Motor neuron (in vitro differentiated cells): ENCODE measurements at regions not wholly inside any gene's neighbourhood (a gene's known extent, or its start where the extent isn't known, plus 50 kb on each side); places are given as distances from the start of the nearest gene placed in this dataset.
A peak's percentile ranks its signal among the peaks of the same experiment; 100 is the strongest.
"Not testable (repeated sequence)": the region's sequence is repeated elsewhere in the genome, so short reads cannot be mapped to it uniquely, and the experiment has no call there.

Source experiments
- ATAC-seq, 8 experiments: fragments of 200-7000 bp; cut with Tn5 transposase; replicated peaks in 6 of 8; 2 replicates each; pipeline ENCODE4 v1.8.0; 2021; ENCODE audit warnings: mild to moderate bottlenecking in 8 of 8, moderate library complexity in 8 of 8
- H3K27ac ChIP-seq, 2 donors: fragments of 250-450 bp; sonication (Bioruptor Pico); 2 replicates each; pipeline ENCODE4 v1.9.0; 2021; ENCODE audit warnings: antibody characterized with exemption in 2 of 2, mild to moderate bottlenecking in 2 of 2, moderate library complexity in 1 of 2
- H3K4me1 ChIP-seq, 2 donors: fragments of 250-450 bp; sonication (Bioruptor Pico); replicated peaks in 1 of 2; 2 replicates each; pipeline ENCODE4 v1.6.1; 2021; ENCODE audit warnings: antibody characterized with exemption in 2 of 2, mild to moderate bottlenecking in 2 of 2, moderate library complexity in 1 of 2
- H3K4me3 ChIP-seq, 5 donors: fragments of 250-450 bp; sonication (Bioruptor Pico); 2 replicates each; pipeline ENCODE4 v1.9.0; 2021; ENCODE audit warnings: antibody characterized with exemption in 5 of 5, mild to moderate bottlenecking in 5 of 5, moderate library complexity in 4 of 5
- WGBS, 10 experiments: fragments of 450-650 bp; shearing (Covaris generic); methylation state at CpG; one replicate each; pipeline ENCODE4 v1.0.0; 2022; 5-methylcytosine and 5-hydroxymethylcytosine counted together
- in situ Hi-C, 9 experiments: fragments of 400-800 bp; cut with MboI; loops; one replicate each; pipeline ENCODE4 v1.15.0; 2021; ENCODE audit warnings: low sequenced_read_pairs in 9 of 9, low pct_unique_long_range_greater_than_20kb in 2 of 9; ENCODE audit not compliant: unreplicated experiment in 9 of 9

GRCh38 chr6:168168936-168169335 lies 89.9 kb upstream of the FRMD1 start:
- ATAC-seq, H3K4me1 ChIP-seq, H3K4me3 ChIP-seq, H3K27ac ChIP-seq: not testable (repeated sequence)
- in situ Hi-C loops, result loop anchor here in 1 of 9 experiments (25.0 kb wide), 1 partner anchor 193 kb away; no protein-coding TSS in a partner anchor
- 82 to 100% (median 100%) methylated on average over 1 to 3 of the region's 12 CpGs; no CpG with 5 or more reads in 5 of the 10 experiments for WGBS, 10 experiments

- 40 to 100% (median 88%) methylated on average over 2 to 7 of the region's 13 CpGs; no CpG with 5 or more reads in 4 of the 10 experiments for WGBS, 10 experiments
- not testable (repeated sequence) for H3K4me1 ChIP-seq, H3K4me3 ChIP-seq, H3K27ac ChIP-seq, ATAC-seq
- in situ Hi-C loops, result loop anchor here in 1 of 9 experiments (25.0 kb wide), 1 partner anchor 194 kb away; no protein-coding TSS in a partner anchor
Measured at GRCh38 chr6:168168330-168168729, 89.3 kb upstream of the FRMD1 start.

GRCh38 chr6:168167431-168168315 lies 88.7 kb upstream of the FRMD1 start:
- ATAC-seq, result peak in 1 of 8 experiments; percentile 25
- Histone ChIP-seq H3K4me3 (no peak overlapping the region), H3K27ac (no peak overlapping the region), H3K4me1 (peaks cover 5 to 6% of the 10 kb centered on the region in 2 donors)
- in situ Hi-C loops, result loop anchor here in 1 of 9 experiments (25.0 kb wide), 1 partner anchor 195 kb away; no protein-coding TSS in a partner anchor
- 68 to 100% (median 99%) methylated on average over 1 to 8 of the region's 12 CpGs; no CpG with 5 or more reads in 4 of the 10 experiments for WGBS, 10 experiments

- H3K4me1 ChIP-seq, result peaks cover 4 to 6% of the 10 kb centered on the region in 2 donors
- 51 to 100% (median 92%) methylated on average over 1 to 6 of the region's 7 CpGs; no CpG with 5 or more reads in 4 of the 10 experiments for WGBS, 10 experiments
- H3K4me3 ChIP-seq, result no peak overlapping the region
- H3K27ac ChIP-seq, result no peak overlapping the region
- in situ Hi-C loops, result loop anchor here in 1 of 9 experiments (25.0 kb wide), 1 partner anchor 196 kb away; no protein-coding TSS in a partner anchor
- no peak for ATAC-seq
Measured at GRCh38 chr6:168166627-168167026, 87.6 kb upstream of the FRMD1 start.

GRCh38 chr6:168165891-168166290 lies 86.9 kb upstream of the FRMD1 start:
- no peak for ATAC-seq
- Histone ChIP-seq H3K27ac (no peak overlapping the region), H3K4me3 (no peak overlapping the region), H3K4me1 (peaks cover 0 to 6% of the 10 kb centered on the region in 2 donors)
- in situ Hi-C loops, result loop anchor here in 1 of 9 experiments (25.0 kb wide), 1 partner anchor 196 kb away; no protein-coding TSS in a partner anchor
- WGBS, 10 experiments, result 89 to 100% (median 92%) methylated on average over 1 to 5 of the region's 6 CpGs; no CpG with 5 or more reads in 5 of the 10 experiments

GRCh38 chr6:168165373-168165772 lies 86.4 kb upstream of the FRMD1 start:
- ATAC-seq, result peak in 6 of 8 experiments; percentile 28 to 96 (median 86)
- 0 to 100% (median 68%) methylated on average over 2 to 8 of the region's 9 CpGs for WGBS, 10 experiments
- no peak overlapping the region for H3K4me3 ChIP-seq
- H3K4me1 ChIP-seq, result peaks cover 0 to 6% of the 10 kb centered on the region in 2 donors
- H3K27ac ChIP-seq, result no peak overlapping the region
- in situ Hi-C loops, result loop anchor here in 1 of 9 experiments (25.0 kb wide), 1 partner anchor 197 kb away; no protein-coding TSS in a partner anchor

- H3K27ac ChIP-seq, result no peak overlapping the region
- H3K4me3 ChIP-seq, result no peak overlapping the region
- H3K4me1 ChIP-seq, result peaks cover 3 to 6% of the 10 kb centered on the region in 2 donors
- in situ Hi-C loops, result loop anchor here in 1 of 9 experiments (25.0 kb wide), 1 partner anchor 198 kb away; no protein-coding TSS in a partner anchor
- ATAC-seq, result no peak
- WGBS, 10 experiments, result 52 to 97% (median 90%) methylated on average over 3 to 8 of the region's 8 CpGs
Measured at GRCh38 chr6:168164462-168165061, 85.5 kb upstream of the FRMD1 start.

- Histone ChIP-seq H3K4me3 (no peak overlapping the region), H3K27ac (no peak overlapping the region), H3K4me1 (peaks cover 11 to 15% of the 10 kb centered on the region in 2 donors)
- peak in 3 of 8 experiments; percentile 36 to 62 (median 56) for ATAC-seq
- 0 to 83% (median 59%) methylated on average over 1 to 12 of the region's 14 CpGs; no CpG with 5 or more reads in 2 of the 10 experiments for WGBS, 10 experiments
- in situ Hi-C loops, result loop anchor here in 1 of 9 experiments (25.0 kb wide), 1 partner anchor 199 kb away; no protein-coding TSS in a partner anchor
Measured at GRCh38 chr6:168163096-168163731, 84.2 kb upstream of the FRMD1 start.

- Histone ChIP-seq H3K4me3 (no peak overlapping the region), H3K4me1 (peaks cover 20 to 24% of the 10 kb centered on the region in 2 donors), H3K27ac (no peak overlapping the region)
- in situ Hi-C loops, result loop anchor here in 1 of 9 experiments (25.0 kb wide), 1 partner anchor 200 kb away; no protein-coding TSS in a partner anchor
- no peak for ATAC-seq
- 59 to 100% (median 95%) methylated on average over 2 to 6 of the region's 6 CpGs for WGBS, 10 experiments
Measured at GRCh38 chr6:168162366-168162765, 83.4 kb upstream of the FRMD1 start.

- ATAC-seq, result no peak
- Histone ChIP-seq H3K4me3 (no peak overlapping the region), H3K27ac (no peak overlapping the region), H3K4me1 (peaks cover 30 to 34% of the 10 kb centered on the region in 2 donors)
- in situ Hi-C loops, result loop anchor here in 1 of 9 experiments (25.0 kb wide), 1 partner anchor 201 kb away; no protein-coding TSS in a partner anchor
- 80 to 100% (median 94%) methylated on average over 1 to 7 of the region's 16 CpGs; no CpG with 5 or more reads in 4 of the 10 experiments for WGBS, 10 experiments
Measured at GRCh38 chr6:168161371-168161750, 82.3 kb upstream of the FRMD1 start.

- 50 to 100% (median 90%) methylated on average over 1 to 14 of the region's 25 CpGs; no CpG with 5 or more reads in 1 of the 10 experiments for WGBS, 10 experiments
- in situ Hi-C loops, result loop anchor here in 1 of 9 experiments (25.0 kb wide), 1 partner anchor 202 kb away; no protein-coding TSS in a partner anchor
- no peak for ATAC-seq
Measured at GRCh38 chr6:168160506-168161370, 81.7 kb upstream of the FRMD1 start.

More at GRCh38 chr6:168160506-168161370, 81.7 kb upstream of the FRMD1 start:
- H3K4me1 ChIP-seq, result peaks cover 36 to 38% of the 10 kb centered on the region in 2 donors
- no peak overlapping the region for H3K4me3 ChIP-seq
- no peak overlapping the region for H3K27ac ChIP-seq
